Liver (tissue), 8 donors: ENCODE measurements at regions not wholly inside any gene's neighbourhood (a gene's known extent, or its start where the extent isn't known, plus 50 kb on each side); places are given as distances from the start of the nearest gene placed in this dataset.

Experiments
- DNase-seq: peaks from one replicate; pipeline ENCODE4 v3.0.0-alpha.2; 2017; ENCODE audit warnings: low spot score
- H3K27ac ChIP-seq, 2 donors: one replicate each; pipeline ENCODE4 v1.7.0; 2013; ENCODE audit warnings: inconsistent platforms in 2 of 2, low read length in 2 of 2, control low read depth in 1 of 2, low read depth in 1 of 2, mild to moderate bottlenecking in 1 of 2
- H3K27me3 ChIP-seq, 4 donors: one replicate each; pipeline versions ENCODE4 v1.6.1 to v1.7.0; 2013; ENCODE audit warnings: low read length in 3 of 4, inconsistent platforms in 1 of 4, mild to moderate bottlenecking in 1 of 4, moderate library complexity in 1 of 4; ENCODE audit not compliant: control insufficient read depth in 4 of 4, insufficient read depth in 4 of 4
- H3K36me3 ChIP-seq, 4 donors: one replicate each; pipeline versions ENCODE4 v1.6.1 to v1.7.0; 2013; ENCODE audit warnings: low read length in 3 of 4, mild to moderate bottlenecking in 3 of 4, low read depth in 1 of 4, moderate library complexity in 1 of 4; ENCODE audit not compliant: control insufficient read depth in 4 of 4, insufficient read depth in 3 of 4
- H3K4me1 ChIP-seq, 4 donors: one replicate each; pipeline versions ENCODE4 v1.6.1 to v1.7.0; 2013; ENCODE audit warnings: low read length in 3 of 4, mild to moderate bottlenecking in 3 of 4, moderate library complexity in 1 of 4; ENCODE audit not compliant: control insufficient read depth in 4 of 4, insufficient read depth in 4 of 4
- H3K4me3 ChIP-seq, 3 donors: one replicate each; pipeline versions ENCODE4 v1.6.1 to v1.7.0; 2013; ENCODE audit warnings: low read length in 3 of 3, control low read depth in 1 of 3, low read depth in 1 of 3, mild to moderate bottlenecking in 1 of 3
- H3K9ac ChIP-seq, 2 donors: one replicate each; pipeline ENCODE4 v1.7.0; 2013; ENCODE audit warnings: low read length in 2 of 2, mild to moderate bottlenecking in 2 of 2, moderate library complexity in 2 of 2, control low read depth in 1 of 2, low read depth in 1 of 2
- H3K9me3 ChIP-seq, 4 donors: one replicate each; pipeline versions ENCODE4 v1.6.1 to v1.7.0; 2013; ENCODE audit warnings: low read length in 3 of 4; ENCODE audit not compliant: control insufficient read depth in 4 of 4
- FOXA1 ChIP-seq: IDR thresholded peaks from 2 replicates; pipeline ENCODE4 v1.6.1; 2016; ENCODE audit warnings: antibody characterized with exemption
- FOXA2 ChIP-seq: IDR thresholded peaks from 2 replicates; pipeline ENCODE4 v1.6.1; 2016; ENCODE audit warnings: antibody characterized with exemption
- GABPA ChIP-seq, 2 donors: IDR thresholded peaks in 1 of 2; conservative IDR thresholded peaks in 1 of 2; 2 replicates each; pipeline ENCODE4 v1.6.1; 2016; ENCODE audit warnings: antibody characterized with exemption in 2 of 2, mild to moderate bottlenecking in 1 of 2, moderate library complexity in 1 of 2
- HNF4A ChIP-seq, 2 donors: conservative IDR thresholded peaks; 2 replicates each; pipeline ENCODE4 v1.6.1; 2016; ENCODE audit warnings: antibody characterized with exemption in 2 of 2, mild to moderate bottlenecking in 2 of 2
- HNF4G ChIP-seq: IDR thresholded peaks from 2 replicates; pipeline ENCODE4 v1.6.1; 2016; ENCODE audit warnings: antibody characterized with exemption
- JUND ChIP-seq, 2 donors: IDR thresholded peaks; 2 replicates each; pipeline ENCODE4 v1.6.1; 2016; ENCODE audit warnings: antibody characterized with exemption in 2 of 2
- RAD21 ChIP-seq, 2 donors: IDR thresholded peaks; 2 replicates each; pipeline ENCODE4 v1.6.1; 2016; ENCODE audit warnings: antibody characterized with exemption in 2 of 2, mild to moderate bottlenecking in 2 of 2
- TAF1 ChIP-seq: conservative IDR thresholded peaks from 2 replicates; pipeline ENCODE4 v1.6.1; 2016; ENCODE audit warnings: antibody characterized with exemption, mild to moderate bottlenecking
- YY1 ChIP-seq: IDR thresholded peaks from 2 replicates; pipeline ENCODE4 v1.6.1; 2016; ENCODE audit warnings: antibody characterized with exemption, mild to moderate bottlenecking
- WGBS: extraction: QIAGEN DNeasy Blood & Tissue Kit; methylation state at CpG from one replicate; pipeline ENCODE4 v1.1.7; 2013; 5-methylcytosine and 5-hydroxymethylcytosine counted together
- TF ChIP-seq, protein P1 (sequence below): IDR thresholded peaks from 2 replicates; pipeline ENCODE4 v1.6.1; 2016; ENCODE audit warnings: antibody characterized with exemption
- TF ChIP-seq, protein P2 (sequence below): IDR thresholded peaks from 2 replicates; pipeline ENCODE4 v1.6.1; 2016; ENCODE audit warnings: antibody characterized with exemption, mild to moderate bottlenecking
- TF ChIP-seq, protein P3 (sequence below): IDR thresholded peaks from 2 replicates; pipeline ENCODE4 v1.6.1; 2016; ENCODE audit warnings: antibody characterized with exemption
- TF ChIP-seq, protein P4 (sequence below): fragments of 150-350 bp; IDR thresholded peaks from 2 replicates; pipeline ENCODE4 v1.5.1; 2017; ENCODE audit warnings: improper control_type of control experiment, low read depth, low read length; ENCODE audit not compliant: missing input control
- donor health status: healthy.
- donor health status: healthy.
- donor health status: healthy.
- donor health status: healthy.
- donor health status: healthy.

DNA sequence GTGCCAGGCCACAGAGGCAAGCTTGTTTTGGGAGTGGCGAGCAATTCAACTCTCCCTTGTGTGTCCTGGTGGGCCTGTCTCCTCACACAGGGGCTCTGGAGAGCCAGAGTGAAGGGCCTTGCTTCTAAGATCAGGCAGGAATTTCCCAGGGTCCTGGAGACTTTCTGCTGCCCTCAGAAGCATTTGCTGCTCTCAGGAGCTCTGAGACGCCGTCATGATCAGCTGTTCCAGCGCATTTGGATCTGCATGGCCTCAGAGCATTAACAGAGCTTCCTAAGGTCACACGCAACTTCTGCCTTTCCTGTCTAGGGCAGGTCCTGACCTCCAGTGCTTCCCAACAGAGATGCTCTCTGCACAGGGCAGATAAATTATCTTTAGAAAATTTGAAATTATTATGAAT lies 52.2 kb upstream of the C10orf90 start:
- no peak for DNase-seq
- Histone ChIP-seq H3K9me3 (no peaks in the 10 kb centered on the region), H3K4me1 (no peaks in the 10 kb centered on the region), H3K4me3 (no peak overlapping the region), H3K27ac (no peak overlapping the region), H3K27me3 (peaks cover 0 to 3% (median 1%) of the 10 kb centered on the region in 4 donors), H3K36me3 (no peaks in the 10 kb centered on the region), H3K9ac (no peak overlapping the region)
- TF ChIP-seq, protein P1, sequence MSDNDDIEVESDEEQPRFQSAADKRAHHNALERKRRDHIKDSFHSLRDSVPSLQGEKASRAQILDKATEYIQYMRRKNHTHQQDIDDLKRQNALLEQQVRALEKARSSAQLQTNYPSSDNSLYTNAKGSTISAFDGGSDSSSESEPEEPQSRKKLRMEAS: no peak
- TF ChIP-seq RAD21 (IDR thresholded peaks at IDR 0.05): no peak
- WGBS: 72% methylated on average over 5 of the region's 5 CpGs

DNA sequence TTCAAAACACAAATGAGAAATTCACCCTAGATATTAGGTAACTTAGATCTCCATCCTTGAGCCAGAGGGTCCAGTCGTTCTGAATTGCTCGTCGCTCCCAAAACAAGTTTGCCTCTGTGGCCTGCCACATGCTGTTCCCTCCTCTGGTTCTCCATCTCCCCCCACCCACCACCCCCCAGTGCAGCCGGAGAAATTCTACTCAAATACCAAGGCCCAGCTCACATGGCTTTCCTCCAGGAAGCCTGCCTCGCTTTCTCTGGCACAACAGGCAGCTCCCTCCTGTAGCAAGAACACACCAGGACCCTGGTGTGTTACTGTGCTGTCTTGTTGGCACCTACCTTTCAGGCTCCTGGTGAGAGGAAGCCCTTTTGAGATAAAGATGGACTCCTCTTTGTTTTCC lies 52.7 kb upstream of the C10orf90 start:
- no peak for DNase-seq
- Histone ChIP-seq H3K27me3 (peaks cover 0 to 3% (median 1%) of the 10 kb centered on the region in 4 donors), H3K27ac (no peak overlapping the region), H3K4me1 (no peaks in the 10 kb centered on the region), H3K4me3 (no peak overlapping the region), H3K36me3 (no peaks in the 10 kb centered on the region), H3K9ac (no peak overlapping the region), H3K9me3 (peaks cover 0 to 2% (median 0%) of the 10 kb centered on the region in 4 donors)
- 79% methylated on average over 5 of the region's 5 CpGs for WGBS
- TF ChIP-seq HNF4A (conservative IDR thresholded peaks at IDR 0.05): no peak
- TF ChIP-seq FOXA1: no peak
- TF ChIP-seq FOXA2: no peak
- TF ChIP-seq, protein P1: no peak
- TF ChIP-seq, protein P2, sequence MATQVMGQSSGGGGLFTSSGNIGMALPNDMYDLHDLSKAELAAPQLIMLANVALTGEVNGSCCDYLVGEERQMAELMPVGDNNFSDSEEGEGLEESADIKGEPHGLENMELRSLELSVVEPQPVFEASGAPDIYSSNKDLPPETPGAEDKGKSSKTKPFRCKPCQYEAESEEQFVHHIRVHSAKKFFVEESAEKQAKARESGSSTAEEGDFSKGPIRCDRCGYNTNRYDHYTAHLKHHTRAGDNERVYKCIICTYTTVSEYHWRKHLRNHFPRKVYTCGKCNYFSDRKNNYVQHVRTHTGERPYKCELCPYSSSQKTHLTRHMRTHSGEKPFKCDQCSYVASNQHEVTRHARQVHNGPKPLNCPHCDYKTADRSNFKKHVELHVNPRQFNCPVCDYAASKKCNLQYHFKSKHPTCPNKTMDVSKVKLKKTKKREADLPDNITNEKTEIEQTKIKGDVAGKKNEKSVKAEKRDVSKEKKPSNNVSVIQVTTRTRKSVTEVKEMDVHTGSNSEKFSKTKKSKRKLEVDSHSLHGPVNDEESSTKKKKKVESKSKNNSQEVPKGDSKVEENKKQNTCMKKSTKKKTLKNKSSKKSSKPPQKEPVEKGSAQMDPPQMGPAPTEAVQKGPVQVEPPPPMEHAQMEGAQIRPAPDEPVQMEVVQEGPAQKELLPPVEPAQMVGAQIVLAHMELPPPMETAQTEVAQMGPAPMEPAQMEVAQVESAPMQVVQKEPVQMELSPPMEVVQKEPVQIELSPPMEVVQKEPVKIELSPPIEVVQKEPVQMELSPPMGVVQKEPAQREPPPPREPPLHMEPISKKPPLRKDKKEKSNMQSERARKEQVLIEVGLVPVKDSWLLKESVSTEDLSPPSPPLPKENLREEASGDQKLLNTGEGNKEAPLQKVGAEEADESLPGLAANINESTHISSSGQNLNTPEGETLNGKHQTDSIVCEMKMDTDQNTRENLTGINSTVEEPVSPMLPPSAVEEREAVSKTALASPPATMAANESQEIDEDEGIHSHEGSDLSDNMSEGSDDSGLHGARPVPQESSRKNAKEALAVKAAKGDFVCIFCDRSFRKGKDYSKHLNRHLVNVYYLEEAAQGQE: no peak
- no peak for TF ChIP-seq RAD21 (IDR thresholded peaks at IDR 0.05)
- no peak for TF ChIP-seq GABPA (IDR thresholded peaks at IDR 0.05 in 1 of 2, conservative IDR thresholded peaks at IDR 0.05 in 1 of 2)
- TF ChIP-seq, protein P3, sequence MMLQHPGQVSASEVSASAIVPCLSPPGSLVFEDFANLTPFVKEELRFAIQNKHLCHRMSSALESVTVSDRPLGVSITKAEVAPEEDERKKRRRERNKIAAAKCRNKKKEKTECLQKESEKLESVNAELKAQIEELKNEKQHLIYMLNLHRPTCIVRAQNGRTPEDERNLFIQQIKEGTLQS: no peak
- TF ChIP-seq YY1: no peak
- no peak for TF ChIP-seq TAF1
- no peak for TF ChIP-seq JUND (IDR thresholded peaks at IDR 0.05)
- no peak for TF ChIP-seq HNF4G
- TF ChIP-seq, protein P4, sequence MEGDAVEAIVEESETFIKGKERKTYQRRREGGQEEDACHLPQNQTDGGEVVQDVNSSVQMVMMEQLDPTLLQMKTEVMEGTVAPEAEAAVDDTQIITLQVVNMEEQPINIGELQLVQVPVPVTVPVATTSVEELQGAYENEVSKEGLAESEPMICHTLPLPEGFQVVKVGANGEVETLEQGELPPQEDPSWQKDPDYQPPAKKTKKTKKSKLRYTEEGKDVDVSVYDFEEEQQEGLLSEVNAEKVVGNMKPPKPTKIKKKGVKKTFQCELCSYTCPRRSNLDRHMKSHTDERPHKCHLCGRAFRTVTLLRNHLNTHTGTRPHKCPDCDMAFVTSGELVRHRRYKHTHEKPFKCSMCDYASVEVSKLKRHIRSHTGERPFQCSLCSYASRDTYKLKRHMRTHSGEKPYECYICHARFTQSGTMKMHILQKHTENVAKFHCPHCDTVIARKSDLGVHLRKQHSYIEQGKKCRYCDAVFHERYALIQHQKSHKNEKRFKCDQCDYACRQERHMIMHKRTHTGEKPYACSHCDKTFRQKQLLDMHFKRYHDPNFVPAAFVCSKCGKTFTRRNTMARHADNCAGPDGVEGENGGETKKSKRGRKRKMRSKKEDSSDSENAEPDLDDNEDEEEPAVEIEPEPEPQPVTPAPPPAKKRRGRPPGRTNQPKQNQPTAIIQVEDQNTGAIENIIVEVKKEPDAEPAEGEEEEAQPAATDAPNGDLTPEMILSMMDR: no peak
